ENCODE measurements at regions not wholly inside any gene's neighbourhood (a gene's known extent, or its start where the extent isn't known, plus 50 kb on each side); places are given as distances from the start of the nearest gene placed in this dataset.

GRCh38 chr6:25068866-25069265, 133.1 kb upstream of the RIPOR2 start:
- TF ChIP-seq CTCF (IDR thresholded peaks at IDR 0.05; ENCODE audit: low read depth, low read length, missing input control) (no peak), HNF4G (IDR thresholded peaks at IDR 0.05) (no peak), MAX (IDR thresholded peaks at IDR 0.05) (no peak), REST (IDR thresholded peaks at IDR 0.05) (no peak), JUND (IDR thresholded peaks at IDR 0.05) (no peak), RAD21 (IDR thresholded peaks at IDR 0.05) (no peak), GABPA (IDR thresholded peaks at IDR 0.05 in 1 of 2, conservative IDR thresholded peaks at IDR 0.05 in 1 of 2) (no peak), TAF1 (conservative IDR thresholded peaks at IDR 0.05) (no peak), ATF3 (IDR thresholded peaks at IDR 0.05) (no peak), FOXA1 (IDR thresholded peaks at IDR 0.05) (no peak), ZBTB33 (IDR thresholded peaks at IDR 0.05) (no peak), SP1 (IDR thresholded peaks at IDR 0.05) (no peak), YY1 (IDR thresholded peaks at IDR 0.05) (no peak), EGR1 (IDR thresholded peaks at IDR 0.05; ENCODE audit: low read depth in 2 of 2) (no peak)

All from liver (tissue), 3 donors.